Nephron (organoid): ENCODE measurements at regions not wholly inside any gene's neighbourhood (a gene's known extent, or its start where the extent isn't known, plus 50 kb on each side); places are given as distances from the start of the nearest gene placed in this dataset.
A peak's percentile ranks its signal among the peaks of the same experiment; 100 is the strongest.

ENCODE experiments used
- H3K27ac Mint-ChIP-seq, 3 experiments: 2 replicates each; pipeline ENCODE4 v1.8.0; 2020; ENCODE audit warnings: mixed read lengths in 3 of 3, mild to moderate bottlenecking in 2 of 3, moderate library complexity in 1 of 3
- H3K27me3 Mint-ChIP-seq: 2 replicates; pipeline ENCODE4 v1.8.0; 2021; ENCODE audit warnings: low read depth, mild to moderate bottlenecking, moderate library complexity, mixed read lengths
- H3K36me3 Mint-ChIP-seq: 2 replicates; pipeline ENCODE4 v1.8.0; 2020; ENCODE audit warnings: low read depth, mixed read lengths
- H3K4me1 Mint-ChIP-seq: 2 replicates; pipeline ENCODE4 v1.8.0; 2020; ENCODE audit warnings: mixed read lengths
- H3K4me3 Mint-ChIP-seq, 3 experiments: 2 replicates each; pipeline ENCODE4 v1.8.0; 2020; ENCODE audit warnings: mild to moderate bottlenecking in 3 of 3, mixed read lengths in 3 of 3, moderate library complexity in 2 of 3
- H3K9me3 Mint-ChIP-seq: 2 replicates; pipeline ENCODE4 v1.8.0; 2020; ENCODE audit warnings: mixed read lengths
- TF ChIP-seq, protein P1 (sequence below), 3 experiments: fragments of 200-600 bp; sonication (generic); IDR thresholded peaks; one replicate each; pipeline ENCODE4 v1.5.0; 2021; ENCODE audit warnings: antibody characterized with exemption in 3 of 3; ENCODE audit not compliant: unreplicated experiment in 3 of 3

DNA sequence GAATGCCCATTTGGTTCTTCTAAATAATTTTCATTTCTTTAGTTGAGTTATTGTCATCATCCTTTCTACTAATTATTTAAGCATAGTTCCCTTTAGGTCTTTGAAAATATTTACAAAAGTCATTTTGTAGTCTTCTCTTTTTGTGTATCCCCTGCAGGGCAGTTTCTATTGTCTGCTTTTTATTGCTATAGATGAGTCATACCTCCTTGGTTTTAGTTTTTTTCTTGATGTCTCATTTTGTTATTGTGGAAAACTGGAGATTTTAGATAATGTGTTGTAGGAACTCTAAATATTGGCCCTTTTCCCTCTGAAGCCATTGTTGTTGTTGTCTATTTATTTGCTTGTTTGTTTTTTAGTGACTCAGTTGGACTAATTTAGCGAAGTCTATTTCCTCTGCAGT is 387.9 kb downstream of the NUF2 start:
- Mint-ChIP-seq H3K4me1 (no peaks in the 10 kb centered on the region), H3K36me3 (no peaks in the 10 kb centered on the region), H3K4me3 (no peak overlapping the region), H3K9me3 (peaks cover 11% of the 10 kb centered on the region), H3K27me3 (no peaks in the 10 kb centered on the region), H3K27ac (no peak overlapping the region)
- TF ChIP-seq, protein P1, sequence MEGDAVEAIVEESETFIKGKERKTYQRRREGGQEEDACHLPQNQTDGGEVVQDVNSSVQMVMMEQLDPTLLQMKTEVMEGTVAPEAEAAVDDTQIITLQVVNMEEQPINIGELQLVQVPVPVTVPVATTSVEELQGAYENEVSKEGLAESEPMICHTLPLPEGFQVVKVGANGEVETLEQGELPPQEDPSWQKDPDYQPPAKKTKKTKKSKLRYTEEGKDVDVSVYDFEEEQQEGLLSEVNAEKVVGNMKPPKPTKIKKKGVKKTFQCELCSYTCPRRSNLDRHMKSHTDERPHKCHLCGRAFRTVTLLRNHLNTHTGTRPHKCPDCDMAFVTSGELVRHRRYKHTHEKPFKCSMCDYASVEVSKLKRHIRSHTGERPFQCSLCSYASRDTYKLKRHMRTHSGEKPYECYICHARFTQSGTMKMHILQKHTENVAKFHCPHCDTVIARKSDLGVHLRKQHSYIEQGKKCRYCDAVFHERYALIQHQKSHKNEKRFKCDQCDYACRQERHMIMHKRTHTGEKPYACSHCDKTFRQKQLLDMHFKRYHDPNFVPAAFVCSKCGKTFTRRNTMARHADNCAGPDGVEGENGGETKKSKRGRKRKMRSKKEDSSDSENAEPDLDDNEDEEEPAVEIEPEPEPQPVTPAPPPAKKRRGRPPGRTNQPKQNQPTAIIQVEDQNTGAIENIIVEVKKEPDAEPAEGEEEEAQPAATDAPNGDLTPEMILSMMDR (IDR thresholded peaks at IDR 0.05; ENCODE audit: unreplicated experiment in 3 of 3), result no peak

GRCh38 chr1:163712321-163712720 is 390.6 kb downstream of the NUF2 start:
- H3K27me3 Mint-ChIP-seq, result no peaks in the 10 kb centered on the region

GRCh38 chr1:163720294-163720693 is 398.5 kb downstream of the NUF2 start:
- Mint-ChIP-seq H3K27me3 (no peaks in the 10 kb centered on the region), H3K27ac (no peak overlapping the region), H3K4me3 (no peak overlapping the region), H3K36me3 (peaks cover 3% of the 10 kb centered on the region), H3K9me3 (peaks cover 33% of the 10 kb centered on the region), H3K4me1 (no peaks in the 10 kb centered on the region)
- TF ChIP-seq, protein P1 (IDR thresholded peaks at IDR 0.05; ENCODE audit: unreplicated experiment in 3 of 3), result no peak

More at GRCh38 chr1:163712321-163712720, 390.6 kb downstream of the NUF2 start:
- Mint-ChIP-seq H3K4me1 (no peaks in the 10 kb centered on the region), H3K36me3 (no peaks in the 10 kb centered on the region), H3K9me3 (peaks cover 11% of the 10 kb centered on the region), H3K27ac (no peak overlapping the region), H3K4me3 (no peak overlapping the region)
- TF ChIP-seq, protein P1 (IDR thresholded peaks at IDR 0.05; ENCODE audit: unreplicated experiment in 3 of 3), result no peak

DNA sequence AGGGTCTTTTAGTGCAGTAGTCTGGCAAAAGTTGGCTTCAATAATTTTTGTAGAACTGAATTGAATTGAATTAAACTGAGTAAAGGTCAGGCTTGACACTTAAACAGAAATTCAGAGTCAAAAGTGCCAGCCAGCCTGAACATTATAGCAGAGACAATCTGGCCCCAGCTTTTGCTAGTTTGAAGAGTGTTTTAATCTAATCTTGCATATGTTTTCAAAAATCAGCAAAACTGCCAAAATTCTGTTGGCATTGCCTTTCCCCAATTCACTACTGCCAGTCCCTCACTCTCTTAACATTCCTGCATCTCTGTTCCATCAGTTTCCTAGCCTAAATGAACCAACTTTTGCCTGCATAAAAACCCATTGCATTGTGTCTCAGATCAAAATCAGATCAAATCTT is 403.8 kb downstream of the NUF2 start:
- Mint-ChIP-seq H3K4me3 (no peak overlapping the region), H3K36me3 (no peaks in the 10 kb centered on the region), H3K27me3 (no peaks in the 10 kb centered on the region), H3K4me1 (peaks cover 11% of the 10 kb centered on the region), H3K27ac (no peak overlapping the region), H3K9me3 (peaks cover 10% of the 10 kb centered on the region)
- TF ChIP-seq, protein P1 (IDR thresholded peaks at IDR 0.05; ENCODE audit: unreplicated experiment in 3 of 3), result no peak

- H3K4me3 Mint-ChIP-seq, result peak overlapping the region in 1 of 3 experiments; percentile 13
- peaks cover 8% of the 10 kb centered on the region for H3K9me3 Mint-ChIP-seq
- H3K4me1 Mint-ChIP-seq, result peaks cover 16% of the 10 kb centered on the region
- no peaks in the 10 kb centered on the region for H3K36me3 Mint-ChIP-seq
- H3K27me3 Mint-ChIP-seq, result no peaks in the 10 kb centered on the region
- peak overlapping the region; percentile 36 to 84 (median 75) for H3K27ac Mint-ChIP-seq
- TF ChIP-seq, protein P1 (IDR thresholded peaks at IDR 0.05; ENCODE audit: unreplicated experiment in 3 of 3), result no peak
These were observed 408.7 kb downstream of the NUF2 start for GRCh38 chr1:163730411-163730821.

DNA sequence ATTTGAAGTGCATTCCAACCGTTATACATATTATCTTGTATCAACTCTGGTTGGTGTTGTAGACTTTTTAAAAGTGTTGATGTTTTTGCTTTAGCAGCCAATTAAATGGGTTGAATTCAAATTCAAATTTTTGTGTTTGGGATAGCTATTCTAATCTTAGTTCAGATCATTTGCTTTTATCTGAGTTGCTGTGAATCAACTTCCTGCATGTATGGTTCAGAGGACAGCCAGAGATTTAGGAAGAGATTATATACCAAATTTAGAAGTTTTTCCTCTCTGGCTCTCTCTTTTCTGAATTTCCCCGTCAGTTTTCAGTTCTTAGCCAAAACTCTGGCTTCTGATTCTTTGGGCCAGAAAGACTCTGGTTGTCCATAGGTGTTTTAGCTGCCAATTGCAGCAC is 415.5 kb downstream of the NUF2 start:
- H3K27me3 Mint-ChIP-seq, result no peaks in the 10 kb centered on the region
- TF ChIP-seq, protein P1 (IDR thresholded peaks at IDR 0.05; ENCODE audit: unreplicated experiment in 3 of 3), result no peak
- no peak overlapping the region for H3K4me3 Mint-ChIP-seq
- H3K36me3 Mint-ChIP-seq, result no peaks in the 10 kb centered on the region
- H3K9me3 Mint-ChIP-seq, result peaks cover 11% of the 10 kb centered on the region
- no peak overlapping the region for H3K27ac Mint-ChIP-seq
- H3K4me1 Mint-ChIP-seq, result no peaks in the 10 kb centered on the region
